ENCODE measurements at regions not wholly inside any gene's neighbourhood (a gene's known extent, or its start where the extent isn't known, plus 50 kb on each side); places are given as distances from the start of the nearest gene placed in this dataset.

GRCh38 chr11:120029321-120029720 lies 108.6 kb downstream of the TRIM29 start:
- no peak for DNase-seq (ENCODE audit: low spot score)
- H3K79me2 ChIP-seq, result no peaks in the 10 kb centered on the region
- no peaks in the 10 kb centered on the region for H3K27me3 ChIP-seq
- no peaks in the 10 kb centered on the region for H3K9me2 ChIP-seq (replicated peaks; ENCODE audit: insufficient read depth)
- H3K27ac ChIP-seq, result no peak overlapping the region
- no peaks in the 10 kb centered on the region for H3K4me1 ChIP-seq (ENCODE audit: insufficient read depth)
- 92% methylated on average over 4 of the region's 4 CpGs for WGBS (ENCODE audit: low lambda C conversion rate, missing lambda C conversion rate)
- no peaks in the 10 kb centered on the region for H3K36me3 ChIP-seq (replicated peaks; ENCODE audit: insufficient read depth, low read depth)
- no peak for TF ChIP-seq CTCF (IDR thresholded peaks at IDR 0.05; ENCODE audit: poor library complexity)
- TF ChIP-seq EZH2 (IDR thresholded peaks at IDR 0.05; ENCODE audit: borderline replicate concordance), result no peak
- no peak for TF ChIP-seq EZH2phosphoT487 (IDR thresholded peaks at IDR 0.05; ENCODE audit: low read depth, severe bottlenecking, unreplicated experiment)
- H3K4me2 ChIP-seq, result no peak overlapping the region
- no peak overlapping the region for H2AFZ ChIP-seq
- no peaks in the 10 kb centered on the region for H4K20me1 ChIP-seq (ENCODE audit: insufficient read depth, poor library complexity, severe bottlenecking)
- H3K9me3 ChIP-seq (ENCODE audit: low read depth), result no peaks in the 10 kb centered on the region
- no peak overlapping the region for H3K4me3 ChIP-seq

- H3K79me2 ChIP-seq, result no peaks in the 10 kb centered on the region
- H3K4me3 ChIP-seq, result no peak overlapping the region
- H3K27me3 ChIP-seq, result no peaks in the 10 kb centered on the region
- H3K9me2 ChIP-seq (replicated peaks; ENCODE audit: insufficient read depth), result no peaks in the 10 kb centered on the region
- H3K4me1 ChIP-seq (ENCODE audit: insufficient read depth), result no peaks in the 10 kb centered on the region
- H2AFZ ChIP-seq, result no peak overlapping the region
- H3K27ac ChIP-seq, result no peak overlapping the region
- TF ChIP-seq CTCF (IDR thresholded peaks at IDR 0.05; ENCODE audit: poor library complexity) (no peak), EZH2phosphoT487 (IDR thresholded peaks at IDR 0.05; ENCODE audit: low read depth, severe bottlenecking, unreplicated experiment) (no peak)
- H3K9me3 ChIP-seq (ENCODE audit: low read depth), result no peaks in the 10 kb centered on the region
- no peak for DNase-seq (ENCODE audit: low spot score)
- H4K20me1 ChIP-seq (ENCODE audit: insufficient read depth, poor library complexity, severe bottlenecking), result no peaks in the 10 kb centered on the region
- 95% methylated on average over 8 of the region's 8 CpGs for WGBS (ENCODE audit: low lambda C conversion rate, missing lambda C conversion rate)
- H3K4me2 ChIP-seq, result no peak overlapping the region
- no peaks in the 10 kb centered on the region for H3K36me3 ChIP-seq (replicated peaks; ENCODE audit: insufficient read depth, low read depth)
These were observed 109.0 kb downstream of the TRIM29 start for GRCh38 chr11:120028897-120029258.

GRCh38 chr11:120028181-120028896 lies 109.6 kb downstream of the TRIM29 start:
- Histone ChIP-seq H3K79me2 (no peaks in the 10 kb centered on the region), H2AFZ (no peak overlapping the region), H3K9me3 (ENCODE audit: low read depth) (no peaks in the 10 kb centered on the region), H3K4me1 (ENCODE audit: insufficient read depth) (no peaks in the 10 kb centered on the region), H3K9me2 (replicated peaks; ENCODE audit: insufficient read depth) (no peaks in the 10 kb centered on the region), H3K36me3 (replicated peaks; ENCODE audit: insufficient read depth, low read depth) (no peaks in the 10 kb centered on the region), H3K4me2 (no peak overlapping the region), H3K27me3 (no peaks in the 10 kb centered on the region), H4K20me1 (ENCODE audit: insufficient read depth, poor library complexity, severe bottlenecking) (no peaks in the 10 kb centered on the region), H3K27ac (no peak overlapping the region), H3K4me3 (no peak overlapping the region)
- DNase-seq (ENCODE audit: low spot score), result no peak
- TF ChIP-seq CTCF (IDR thresholded peaks at IDR 0.05; ENCODE audit: poor library complexity), result no peak
- WGBS (ENCODE audit: low lambda C conversion rate, missing lambda C conversion rate), result 80% methylated on average over 10 of the region's 10 CpGs

All from hepatocyte (in vitro differentiated cells).